ENCODE measurements at regions not wholly inside any gene's neighbourhood (a gene's known extent, or its start where the extent isn't known, plus 50 kb on each side); places are given as distances from the start of the nearest gene placed in this dataset.

- H3K4me1 ChIP-seq: no peaks in the 10 kb centered on the region
- H3K27me3 ChIP-seq (ENCODE audit: low read depth): peaks cover 84% of the 10 kb centered on the region
- H3K4me3 ChIP-seq: no peak overlapping the region
- no peak for TF ChIP-seq CTCF (IDR thresholded peaks at IDR 0.05)
- no peak for ATAC-seq
- H3K27ac ChIP-seq: no peak overlapping the region
- H3K36me3 ChIP-seq: no peaks in the 10 kb centered on the region
- intact Hi-C loops (cut with DNase I): no loop called here
- no peak for DNase-seq
- no peaks in the 10 kb centered on the region for H3K9me3 ChIP-seq
These were observed 170.5 kb downstream of the GPX5 start for GRCh38 chr6:28696167-28696566.

GRCh38 chr6:28696682-28697081 is 171.0 kb downstream of the GPX5 start:
- no peak overlapping the region for H3K4me3 ChIP-seq
- intact Hi-C loops (cut with DNase I): no loop called here
- ATAC-seq (no peak), DNase-seq (no peak)
- TF ChIP-seq CTCF (IDR thresholded peaks at IDR 0.05): no peak
- H3K4me1 ChIP-seq: no peaks in the 10 kb centered on the region
- H3K9me3 ChIP-seq: no peaks in the 10 kb centered on the region
- H3K36me3 ChIP-seq: no peaks in the 10 kb centered on the region
- peaks cover 87% of the 10 kb centered on the region for H3K27me3 ChIP-seq (ENCODE audit: low read depth)
- no peak overlapping the region for H3K27ac ChIP-seq

GRCh38 chr6:28707387-28708282 is 182.0 kb downstream of the GPX5 start:
- intact Hi-C loops (cut with DNase I): no loop called here
- Histone ChIP-seq H3K27ac (no peak overlapping the region), H3K36me3 (no peaks in the 10 kb centered on the region), H3K9me3 (peaks cover 7% of the 10 kb centered on the region), H3K27me3 (ENCODE audit: low read depth) (peaks cover 55% of the 10 kb centered on the region), H3K4me1 (no peaks in the 10 kb centered on the region), H3K4me3 (no peak overlapping the region)
- DNase-seq: no peak
- TF ChIP-seq CTCF (IDR thresholded peaks at IDR 0.05): no peak
- ATAC-seq: no peak

- ATAC-seq: no peak
- H3K4me3 ChIP-seq: no peak overlapping the region
- no peaks in the 10 kb centered on the region for H3K36me3 ChIP-seq
These were observed 184.0 kb downstream of the GPX5 start for GRCh38 chr6:28709478-28710349.

More at GRCh38 chr6:28709478-28710349, 184.0 kb downstream of the GPX5 start:
- H3K27me3 ChIP-seq (ENCODE audit: low read depth): peaks cover 46% of the 10 kb centered on the region
- peaks cover 7% of the 10 kb centered on the region for H3K9me3 ChIP-seq
- intact Hi-C loops (cut with DNase I): no loop called here
- H3K4me1 ChIP-seq: no peaks in the 10 kb centered on the region
- TF ChIP-seq CTCF (IDR thresholded peaks at IDR 0.05): no peak
- DNase-seq: no peak
- no peak overlapping the region for H3K27ac ChIP-seq

Measured in lower lobe of right lung (tissue), 2 donors.